ENCODE measurements at regions not wholly inside any gene's neighbourhood (a gene's known extent, or its start where the extent isn't known, plus 50 kb on each side); places are given as distances from the start of the nearest gene placed in this dataset.

DNA sequence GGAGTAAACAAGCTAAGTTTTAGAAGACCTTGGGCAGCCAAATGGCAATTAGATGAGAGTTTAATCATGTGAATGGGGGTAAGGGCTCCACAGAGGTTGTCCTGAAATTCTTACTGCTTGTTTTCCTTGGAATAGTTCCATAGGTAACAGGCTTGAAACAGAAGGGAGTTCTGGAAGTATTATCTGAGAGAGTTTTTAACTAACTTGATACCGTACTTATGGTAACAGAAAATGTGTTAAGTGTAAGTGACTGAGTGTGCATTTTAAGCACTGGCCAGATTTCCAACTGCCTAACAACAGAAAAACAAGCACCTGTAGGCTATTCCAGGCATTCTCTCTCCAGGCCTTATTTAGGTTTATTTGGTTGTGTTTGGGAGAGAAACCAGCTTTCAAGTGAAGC, 414.6 kb upstream of the PDE3A start:
- DNase-seq (ENCODE audit: low spot score): no peak

- DNase-seq (ENCODE audit: low spot score): no peak
Observed at GRCh38 chr12:19954163-19954562, 414.2 kb upstream of the PDE3A start.

- DNase-seq (ENCODE audit: low spot score): no peak
Observed at GRCh38 chr12:19957308-19958125, 410.8 kb upstream of the PDE3A start.

DNA sequence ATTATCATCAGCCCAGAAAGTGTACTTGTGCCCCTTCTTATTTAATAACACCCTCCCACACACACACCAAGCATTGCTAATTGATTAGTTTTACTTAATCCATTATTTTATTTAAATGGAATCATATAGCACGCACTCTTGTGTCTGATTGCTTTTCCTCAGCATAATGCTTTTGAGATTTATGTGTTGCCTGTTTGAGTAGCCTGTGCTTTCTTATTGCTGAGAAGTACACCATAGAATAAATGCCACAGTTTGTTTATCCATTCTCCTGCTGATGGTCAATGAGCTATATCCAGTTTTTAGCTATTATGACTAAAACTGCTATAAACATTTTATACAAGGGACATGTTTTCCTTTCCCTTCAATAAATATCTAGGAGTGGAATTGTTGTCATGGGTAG, 409.9 kb upstream of the PDE3A start:
- DNase-seq (ENCODE audit: low spot score): no peak

- no peak for DNase-seq (ENCODE audit: low spot score)
Observed at GRCh38 chr12:19959353-19959752, 409.0 kb upstream of the PDE3A start.

DNA sequence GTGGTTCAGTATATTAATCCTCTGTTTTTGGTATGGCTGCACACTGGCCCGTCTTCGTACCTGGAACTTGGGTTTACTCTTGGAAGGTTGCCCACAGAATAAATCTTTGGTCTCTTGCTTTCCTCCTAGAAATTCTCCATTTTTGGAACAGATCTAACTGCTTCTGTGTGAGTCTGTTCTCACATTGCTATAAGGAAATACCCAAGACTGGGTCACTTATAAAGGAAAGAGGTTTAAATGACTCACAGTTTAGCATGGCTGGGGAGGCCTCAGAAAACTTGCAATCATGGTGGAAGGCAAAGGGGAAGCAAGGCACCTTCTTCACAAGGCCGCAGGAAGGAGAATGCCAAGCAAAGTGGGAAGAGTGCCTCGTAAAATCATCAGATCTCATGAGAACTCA, 407.8 kb upstream of the PDE3A start:
- DNase-seq (ENCODE audit: low spot score): no peak

DNA sequence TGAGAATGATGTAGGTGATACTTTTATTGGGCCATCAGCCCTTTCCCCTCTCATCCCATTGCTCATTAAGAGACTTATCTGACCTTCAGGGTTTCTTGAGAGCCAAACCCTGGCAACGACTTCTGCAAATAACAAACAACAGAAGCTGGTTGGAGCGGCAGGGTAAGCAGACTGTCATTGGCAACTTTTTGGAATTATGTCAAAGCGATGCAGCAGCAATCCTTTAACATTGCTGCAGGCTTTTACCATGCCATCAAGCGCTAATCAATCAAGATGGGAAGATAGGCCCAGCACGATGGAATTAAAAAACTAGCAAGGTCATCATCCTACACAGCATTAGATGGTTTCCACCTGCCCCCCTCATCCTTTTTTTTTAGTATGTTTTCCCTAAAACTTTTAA, 406.1 kb upstream of the PDE3A start:
- no peak for DNase-seq (ENCODE audit: low spot score)

GRCh38 chr12:19963972-19964371, 404.4 kb upstream of the PDE3A start:
- DNase-seq (ENCODE audit: low spot score): no peak

DNA sequence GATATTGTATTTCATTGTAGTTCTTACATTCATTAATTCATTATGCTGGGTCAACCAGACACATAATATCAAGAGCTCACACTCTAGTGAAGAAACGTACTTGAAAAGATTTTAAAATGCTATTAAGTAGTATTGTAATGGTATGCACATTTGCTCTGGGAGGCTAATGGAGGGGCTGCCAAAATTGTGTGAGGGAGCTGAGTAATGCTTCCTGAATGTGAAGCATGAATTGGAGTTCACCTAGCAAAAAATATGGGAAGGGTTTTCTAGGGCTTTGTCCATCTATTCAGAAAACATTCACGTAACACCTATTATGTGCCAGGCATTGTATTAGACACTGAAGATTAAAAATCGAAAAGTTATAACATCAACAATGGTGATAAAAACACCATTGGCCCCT, 403.8 kb upstream of the PDE3A start:
- no peak for DNase-seq (ENCODE audit: low spot score)

DNA sequence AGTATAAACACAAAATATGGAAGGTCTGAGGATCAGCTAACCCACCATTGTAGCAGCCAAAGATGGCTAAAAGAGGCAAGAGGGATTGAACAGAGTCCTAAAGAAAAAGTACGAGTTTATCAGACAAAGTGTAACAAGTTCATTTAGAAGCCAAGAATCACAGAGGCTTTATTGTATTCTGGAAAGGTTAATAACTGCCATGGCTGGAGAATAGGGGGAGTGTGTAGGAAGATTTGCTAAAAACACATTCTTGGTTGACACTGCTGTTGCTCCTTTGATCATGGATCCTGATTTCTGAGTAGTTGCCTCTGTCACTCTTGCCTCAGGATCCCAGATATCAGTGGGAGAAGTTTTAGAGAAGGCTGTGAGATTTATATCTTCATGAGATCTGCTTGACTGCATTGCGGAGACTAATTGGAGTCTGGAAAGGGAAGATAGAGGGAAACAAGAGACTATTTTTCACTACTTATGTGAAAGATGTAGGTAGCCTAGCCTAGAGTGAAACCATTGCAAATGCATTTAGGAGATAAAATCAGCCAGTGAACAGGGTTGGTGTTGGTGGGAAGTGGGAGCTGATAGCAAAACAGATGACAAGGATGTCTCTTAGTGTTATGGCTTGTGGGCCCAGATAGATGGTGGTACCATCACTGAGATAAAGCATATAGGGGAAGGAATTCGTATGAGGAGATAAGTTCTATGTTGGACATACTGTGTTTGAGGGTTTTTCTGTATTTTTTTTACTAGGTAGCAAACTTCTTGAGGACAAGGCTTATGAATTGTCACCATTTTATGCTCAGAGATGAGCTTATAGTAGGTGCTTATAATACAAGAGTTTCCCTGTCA, 402.9 kb upstream of the PDE3A start:
- DNase-seq (ENCODE audit: low spot score): no peak

DNA sequence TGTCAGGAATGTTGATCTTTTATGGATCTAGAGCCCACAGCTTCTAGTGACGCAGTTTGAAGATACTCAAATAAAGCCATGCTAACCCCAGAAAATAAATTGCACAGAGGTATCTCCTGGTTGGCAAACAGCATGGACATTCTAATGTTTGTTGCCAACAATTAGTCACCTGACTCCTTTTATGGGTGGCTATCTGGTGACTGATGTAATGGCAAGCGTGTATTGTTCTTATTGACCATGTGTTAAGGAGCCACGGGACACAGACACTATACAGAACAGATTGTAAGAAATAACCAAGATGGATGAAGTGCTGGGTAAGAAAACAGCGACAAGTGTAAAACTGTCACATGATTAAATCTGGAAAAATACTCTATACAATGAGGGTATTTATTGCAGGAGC, 401.3 kb upstream of the PDE3A start:
- DNase-seq (ENCODE audit: low spot score): no peak

DNA sequence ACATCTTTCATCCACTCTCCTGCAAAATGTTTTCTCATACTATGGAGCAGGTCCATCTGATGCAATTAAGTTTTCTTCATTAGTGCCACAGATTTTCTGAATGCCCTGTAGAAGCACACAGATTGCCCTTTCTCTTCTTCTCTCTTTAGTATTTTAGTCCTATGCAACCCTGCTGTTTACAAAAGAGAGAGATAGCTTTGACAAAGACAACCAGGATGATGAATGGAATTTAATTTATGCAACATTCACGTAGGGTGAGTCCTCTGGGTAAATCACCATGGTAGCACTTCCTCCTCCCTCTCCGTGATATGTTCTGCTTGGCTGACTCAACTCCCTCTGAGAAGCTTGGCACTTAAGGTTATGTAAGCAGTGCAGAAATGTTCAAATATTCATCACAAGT, 400.9 kb upstream of the PDE3A start:
- no peak for DNase-seq (ENCODE audit: low spot score)

- DNase-seq (ENCODE audit: low spot score): no peak
Observed at GRCh38 chr12:19970116-19970515, 398.2 kb upstream of the PDE3A start.

- no peak for DNase-seq (ENCODE audit: low spot score)
Observed at GRCh38 chr12:19970821-19971220, 397.5 kb upstream of the PDE3A start.

- DNase-seq (ENCODE audit: low spot score): peak; percentile 78
Observed at GRCh38 chr12:19971361-19972280, 396.7 kb upstream of the PDE3A start.

DNA sequence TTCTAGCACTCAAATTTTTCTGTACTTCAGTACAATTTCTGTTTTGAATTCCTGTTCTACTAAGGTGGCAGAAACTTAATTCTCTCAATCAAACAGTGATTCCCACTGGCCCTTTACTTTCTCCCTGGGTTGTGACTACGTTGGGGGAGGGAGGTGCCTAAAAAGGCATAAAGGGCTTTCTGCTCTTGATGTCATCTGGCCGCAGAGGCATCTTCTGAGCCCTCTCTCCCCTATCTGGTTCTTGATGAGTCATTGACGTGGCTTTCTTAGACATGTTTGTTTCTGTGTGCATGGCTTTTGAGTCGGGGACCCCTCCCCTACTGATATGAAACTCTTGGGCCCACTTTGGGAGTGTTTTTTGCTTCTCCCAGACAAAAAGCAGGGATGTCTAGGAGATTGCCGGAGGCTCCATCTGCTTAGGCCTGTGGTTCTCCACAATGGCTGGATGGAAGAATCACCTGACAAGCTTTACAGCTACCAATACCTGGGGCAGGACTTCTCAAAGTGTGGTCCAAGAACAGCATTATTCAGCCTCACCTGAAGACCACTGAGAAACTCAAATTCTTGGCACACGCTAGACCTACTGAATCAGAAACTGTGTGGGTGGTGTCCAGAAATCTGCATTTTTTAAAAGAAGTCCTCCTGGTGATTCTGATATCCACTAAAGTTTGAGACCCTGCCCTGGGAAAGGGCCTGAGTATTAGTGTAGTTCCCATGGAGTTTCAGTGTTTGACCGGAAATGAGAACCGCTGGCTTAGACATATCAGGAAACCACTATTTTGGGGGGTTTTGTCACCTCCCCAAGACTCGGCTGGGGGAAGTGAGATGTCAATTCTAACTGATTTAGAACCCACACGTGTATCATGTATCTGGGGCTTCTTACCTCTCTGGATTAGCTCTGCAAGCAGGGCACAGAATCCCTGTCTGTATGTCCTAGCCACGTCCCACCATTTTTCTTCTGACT, 395.7 kb upstream of the PDE3A start:
- no peak for DNase-seq (ENCODE audit: low spot score)

DNA sequence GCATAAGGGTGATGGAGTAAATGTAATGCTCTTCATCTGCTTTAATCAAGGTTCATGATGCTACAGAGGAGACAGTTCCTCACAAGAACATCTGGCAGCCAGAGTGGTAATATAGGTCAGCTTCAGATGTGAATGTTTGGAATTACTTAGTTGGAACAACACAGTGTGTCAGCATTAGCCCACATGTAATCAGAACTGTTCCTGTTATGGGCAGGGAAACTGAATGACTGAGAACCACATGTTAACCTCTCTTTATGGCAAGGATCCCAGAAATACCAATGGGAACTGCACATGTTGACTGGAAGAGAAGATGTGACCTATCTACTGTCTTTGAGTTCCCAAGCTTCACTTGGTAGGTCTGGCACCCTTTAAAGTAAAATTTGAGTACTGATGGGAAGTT, 390.1 kb upstream of the PDE3A start:
- DNase-seq (ENCODE audit: low spot score): no peak

GRCh38 chr12:19979584-19979983, 388.8 kb upstream of the PDE3A start:
- DNase-seq (ENCODE audit: low spot score): no peak

DNA sequence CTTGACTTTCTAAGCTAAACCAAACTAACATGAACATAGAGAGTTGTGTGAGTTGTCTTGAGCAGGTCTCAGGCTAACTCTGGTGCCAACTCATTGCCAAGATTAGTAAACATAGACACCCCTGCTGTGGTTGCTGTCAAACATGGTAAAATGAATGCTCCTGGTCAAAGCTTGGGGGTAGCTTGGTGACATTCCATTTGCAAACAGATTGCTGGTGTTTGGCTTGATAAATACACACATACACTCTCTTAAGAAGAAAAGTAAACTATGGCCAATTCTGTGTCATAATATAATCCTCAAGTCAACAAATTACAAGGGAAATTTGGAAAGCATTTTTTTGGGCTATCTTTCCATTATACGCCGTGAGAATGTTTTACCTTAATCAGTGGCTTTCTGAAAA, 386.4 kb upstream of the PDE3A start:
- DNase-seq (ENCODE audit: low spot score): no peak

GRCh38 chr12:19988001-19988400, 380.3 kb upstream of the PDE3A start:
- no peak for DNase-seq (ENCODE audit: low spot score)

DNA sequence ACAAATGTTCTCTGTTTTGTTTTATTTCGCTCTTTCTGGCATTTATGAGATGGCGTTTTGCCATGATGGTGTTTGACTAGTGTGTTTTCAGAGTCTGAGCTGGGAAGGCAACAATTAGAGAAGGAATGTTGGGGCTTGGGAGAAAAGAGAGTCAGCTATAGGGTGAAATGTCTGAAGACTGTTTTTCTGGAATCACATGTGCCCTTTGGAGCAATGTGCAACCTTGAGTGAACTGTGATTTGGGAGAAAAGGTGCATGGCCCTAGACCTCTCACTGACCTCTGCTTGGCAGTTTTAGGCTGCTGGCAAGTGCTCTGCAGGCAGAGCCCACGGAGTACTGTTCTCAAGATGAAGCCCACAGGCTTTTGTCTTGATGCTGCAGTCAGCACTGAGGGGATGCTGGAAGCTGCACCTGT, 379.9 kb upstream of the PDE3A start:
- no peak for DNase-seq (ENCODE audit: low spot score)

All from ecto neural progenitor cell (in vitro differentiated cells).